SU-DHL-6 (cell line): ENCODE measurements at regions not wholly inside any gene's neighbourhood (a gene's known extent, or its start where the extent isn't known, plus 50 kb on each side); places are given as distances from the start of the nearest gene placed in this dataset.

Experiments used
- H2AFZ ChIP-seq: fragments of 200-600 bp; sonication (generic); 2 replicates; pipeline ENCODE4 v1.6.1; 2014; ENCODE audit warnings: low read depth, mild to moderate bottlenecking, moderate library complexity, mixed read lengths, antibody characterized with exemption, low read length; ENCODE audit not compliant: severe bottlenecking
- H3F3A ChIP-seq: fragments of 200-600 bp; shearing (Covaris generic); 2 replicates; pipeline ENCODE4 v1.6.0; 2016; ENCODE audit warnings: antibody characterized with exemption, mild to moderate bottlenecking; ENCODE audit not compliant: insufficient read depth
- H3K27ac ChIP-seq: fragments of 200-600 bp; sonication (generic); 2 replicates; pipeline ENCODE4 v1.5.1; 2016; ENCODE audit warnings: low read depth, mild to moderate bottlenecking, low read length, moderate library complexity, mixed read lengths
- H3K27me3 ChIP-seq: fragments of 200-600 bp; sonication (generic), shearing (Covaris generic); 2 replicates; pipeline ENCODE4 v1.6.0; 2014; ENCODE audit warnings: mild to moderate bottlenecking, low read length
- H3K36me3 ChIP-seq: fragments of 200-600 bp; sonication (generic); 2 replicates; pipeline ENCODE4 v1.6.1; 2014; ENCODE audit warnings: mild to moderate bottlenecking, low read length, mixed read lengths
- H3K4me2 ChIP-seq: fragments of 300-600, 200-600 bp; shearing (Covaris generic), sonication (generic); 2 replicates; pipeline ENCODE4 v1.6.0; 2014; ENCODE audit warnings: low read length, low read depth, mild to moderate bottlenecking; ENCODE audit not compliant: poor library complexity, severe bottlenecking
- H3K4me3 ChIP-seq: fragments of 200-600 bp; sonication (generic); 2 replicates; pipeline ENCODE4 v1.5.1; 2014; ENCODE audit warnings: antibody characterized with exemption, low read length, mild to moderate bottlenecking, mixed read lengths; ENCODE audit not compliant: insufficient read depth, poor library complexity, severe bottlenecking
- H3K79me2 ChIP-seq: fragments of 200-600 bp; sonication (generic); 2 replicates; pipeline ENCODE4 v1.6.1; 2014; ENCODE audit warnings: mild to moderate bottlenecking, low read length, moderate library complexity; ENCODE audit not compliant: insufficient read depth
- H3K9ac ChIP-seq: fragments of 200-600 bp; sonication (generic); 2 replicates; pipeline ENCODE4 v1.7.0; 2014; ENCODE audit warnings: mild to moderate bottlenecking, low read length
- H3K9me2 ChIP-seq: fragments of 200-600 bp; sonication (generic); replicated peaks from 2 replicates; pipeline ENCODE4 v1.6.1; 2014; ENCODE audit warnings: low read length; ENCODE audit not compliant: insufficient read depth
- H3K9me3 ChIP-seq: fragments of 200-600 bp; sonication (generic); 2 replicates; pipeline ENCODE4 v1.6.1; 2014; ENCODE audit warnings: low read length, mixed read lengths; ENCODE audit not compliant: insufficient read depth
- H4K20me1 ChIP-seq: fragments of 200-600 bp; sonication (generic); 2 replicates; pipeline ENCODE4 v1.6.1; 2014; ENCODE audit warnings: low read depth, mild to moderate bottlenecking, antibody characterized with exemption, low read length, moderate library complexity, mixed read lengths
- CTCF ChIP-seq: fragments of 200-600 bp; sonication (generic); IDR thresholded peaks from one replicate; pipeline ENCODE4 v1.5.1; 2017; ENCODE audit warnings: antibody characterized with exemption, mild to moderate bottlenecking, low read length, moderate library complexity; ENCODE audit not compliant: insufficient read depth, poor library complexity, severe bottlenecking
- EZH2phosphoT487 ChIP-seq: fragments of 200-600 bp; sonication (generic), shearing (Covaris generic); conservative IDR thresholded peaks from 2 replicates; pipeline ENCODE4 v1.6.1; 2018; ENCODE audit warnings: mild to moderate bottlenecking, antibody characterized with exemption, low read length, moderate library complexity, mixed read lengths

GRCh38 chr15:37794947-37795346 lies 139.5 kb upstream of the TMCO5A start:
- Histone ChIP-seq H3K4me3 (no peak overlapping the region), H3K9me3 (no peaks in the 10 kb centered on the region), H3K36me3 (no peaks in the 10 kb centered on the region), H3K9me2 (no peaks in the 10 kb centered on the region), H3K79me2 (no peaks in the 10 kb centered on the region), H3K9ac (no peak overlapping the region), H3K4me2 (no peak overlapping the region), H2AFZ (no peak overlapping the region), H3F3A (no peaks in the 10 kb centered on the region), H3K27me3 (no peaks in the 10 kb centered on the region), H3K27ac (no peak overlapping the region), H4K20me1 (no peaks in the 10 kb centered on the region)
- TF ChIP-seq EZH2phosphoT487: no peak
- TF ChIP-seq CTCF: no peak

GRCh38 chr15:37801529-37801928 lies 132.9 kb upstream of the TMCO5A start:
- Histone ChIP-seq H3K9ac (no peak overlapping the region), H3K79me2 (no peaks in the 10 kb centered on the region), H2AFZ (no peak overlapping the region), H3K9me2 (no peaks in the 10 kb centered on the region), H3F3A (no peaks in the 10 kb centered on the region), H3K36me3 (no peaks in the 10 kb centered on the region), H3K27me3 (no peaks in the 10 kb centered on the region), H4K20me1 (no peaks in the 10 kb centered on the region), H3K27ac (no peak overlapping the region), H3K4me2 (no peak overlapping the region), H3K4me3 (no peak overlapping the region), H3K9me3 (no peaks in the 10 kb centered on the region)
- TF ChIP-seq CTCF (no peak), EZH2phosphoT487 (no peak)

GRCh38 chr15:37806808-37807207 lies 127.6 kb upstream of the TMCO5A start:
- Histone ChIP-seq H3K36me3 (no peaks in the 10 kb centered on the region), H3K9me3 (no peaks in the 10 kb centered on the region), H3K27me3 (no peaks in the 10 kb centered on the region), H3K27ac (no peak overlapping the region), H3F3A (no peaks in the 10 kb centered on the region), H3K79me2 (no peaks in the 10 kb centered on the region), H4K20me1 (no peaks in the 10 kb centered on the region), H3K4me2 (no peak overlapping the region), H2AFZ (no peak overlapping the region), H3K9me2 (no peaks in the 10 kb centered on the region), H3K9ac (no peak overlapping the region), H3K4me3 (no peak overlapping the region)
- TF ChIP-seq EZH2phosphoT487 (no peak), CTCF (no peak)

GRCh38 chr15:37810381-37810780 lies 124.1 kb upstream of the TMCO5A start:
- Histone ChIP-seq H3K27ac (no peak overlapping the region), H3K4me2 (no peak overlapping the region), H3K9ac (no peak overlapping the region), H3K4me3 (no peak overlapping the region), H3K36me3 (no peaks in the 10 kb centered on the region), H3K27me3 (no peaks in the 10 kb centered on the region), H3K9me2 (no peaks in the 10 kb centered on the region), H3K9me3 (no peaks in the 10 kb centered on the region), H4K20me1 (no peaks in the 10 kb centered on the region), H2AFZ (no peak overlapping the region), H3F3A (no peaks in the 10 kb centered on the region), H3K79me2 (no peaks in the 10 kb centered on the region)
- no peak for TF ChIP-seq CTCF
- TF ChIP-seq EZH2phosphoT487: no peak
